Transverse colon (tissue), 4 donors: ENCODE measurements at regions not wholly inside any gene's neighbourhood (a gene's known extent, or its start where the extent isn't known, plus 50 kb on each side); places are given as distances from the start of the nearest gene placed in this dataset.
"Not testable (repeated sequence)": the region's sequence is repeated elsewhere in the genome, so short reads cannot be mapped to it uniquely, and the experiment has no call there.

Experiments used
- DNase-seq: peaks from one replicate; pipeline ENCODE4 v3.0.0-alpha.2; 2019
- H3K27ac ChIP-seq, 4 donors: fragments of 200-600 bp; sonication (generic); 2 replicates each; pipeline ENCODE4 v1.5.1; 2016 to 2018; ENCODE audit warnings: inconsistent platforms in 4 of 4
- H3K27me3 ChIP-seq: fragments of 200-600 bp; sonication (generic); 2 replicates; pipeline ENCODE4 v1.5.1; 2017; ENCODE audit warnings: inconsistent platforms
- H3K36me3 ChIP-seq, 4 donors: fragments of 200-600 bp; sonication (generic); 2 replicates each; pipeline ENCODE4 v1.5.1; 2017 to 2019; ENCODE audit warnings: inconsistent platforms in 4 of 4
- H3K4me1 ChIP-seq, 4 donors: fragments of 200-600 bp; sonication (generic); 2 replicates each; pipeline ENCODE4 v1.5.1; 2017 to 2020; ENCODE audit warnings: inconsistent platforms in 4 of 4
- H3K4me3 ChIP-seq, 4 donors: fragments of 200-600 bp; sonication (generic); 1 replicate in 1 of 4; 2 replicates in 3 of 4; pipeline versions ENCODE4 v1.5.1 to v1.6.1; 2017 to 2019; ENCODE audit warnings: inconsistent platforms in 4 of 4
- H3K9me3 ChIP-seq, 2 donors: fragments of 200-600 bp; sonication (generic); 2 replicates each; pipeline ENCODE4 v1.5.1; 2017 to 2019; ENCODE audit warnings: inconsistent platforms in 2 of 2
- CTCF ChIP-seq, 5 experiments: fragments of 200-600 bp in 3 of 5; fragments of 450-650 bp in 2 of 5; sonication (generic) in 3 of 5; IDR thresholded peaks; 1 replicate in 2 of 5; 2 replicates in 3 of 5; pipeline ENCODE4 v1.5.1; 2016 to 2017; ENCODE audit warnings: antibody characterized with exemption in 5 of 5, inconsistent platforms in 3 of 5, mild to moderate bottlenecking in 2 of 5, moderate library complexity in 1 of 5
- EP300 ChIP-seq: sonication (generic); formaldehyde crosslinking; IDR thresholded peaks from one replicate; pipeline ENCODE4 v1.6.1; 2017; ENCODE audit warnings: antibody characterized with exemption, low read depth
- POLR2A ChIP-seq: fragments of 450-650 bp; IDR thresholded peaks from one replicate; pipeline ENCODE4 v1.6.1; 2016; ENCODE audit warnings: antibody characterized with exemption, mild to moderate bottlenecking, moderate library complexity
- POLR2AphosphoS5 ChIP-seq, 3 donors: sonication (generic); formaldehyde crosslinking; IDR thresholded peaks; one replicate each; pipeline ENCODE4 v1.6.1; 2016; ENCODE audit warnings: antibody characterized with exemption in 3 of 3
- WGBS, 2 donors: methylation state at CpG; one replicate each; pipeline ENCODE4 v1.1.5; 2018; ENCODE audit warnings: low coverage in 1 of 2; 5-methylcytosine and 5-hydroxymethylcytosine counted together
- in situ Hi-C, 4 donors: fragments of 200-750 bp; cut with MboI; loops; one replicate each; pipeline versions ENCODE4 v1.15.0 to v1.15.1; 2017; ENCODE audit warnings: low sequenced_read_pairs in 3 of 4, low pct_ligation_motif_present in 1 of 4, low pct_unique_long_range_greater_than_20kb in 1 of 4
- intact Hi-C: fragments of 100-400 bp; cut with DNase I; formaldehyde crosslinking; loops from one replicate; pipeline ENCODE4 v1.15.1; 2023; ENCODE audit warnings: low total_unique reads

- 69% methylated on average over 1 of the region's 1 CpG; no CpG with 5 or more reads in 1 of the 2 donors for WGBS, 2 donors
- H3K27me3 ChIP-seq, H3K36me3 ChIP-seq, H3K4me3 ChIP-seq, H3K9me3 ChIP-seq, intact Hi-C loops, H3K27ac ChIP-seq, in situ Hi-C loops, DNase-seq: not testable (repeated sequence)
- peaks cover 0 to 14% (median 0%) of the 10 kb centered on the region in 4 donors for H3K4me1 ChIP-seq
These were observed 52.5 kb upstream of the CCDC71L start for GRCh38 chr7:106713452-106713851.

DNA sequence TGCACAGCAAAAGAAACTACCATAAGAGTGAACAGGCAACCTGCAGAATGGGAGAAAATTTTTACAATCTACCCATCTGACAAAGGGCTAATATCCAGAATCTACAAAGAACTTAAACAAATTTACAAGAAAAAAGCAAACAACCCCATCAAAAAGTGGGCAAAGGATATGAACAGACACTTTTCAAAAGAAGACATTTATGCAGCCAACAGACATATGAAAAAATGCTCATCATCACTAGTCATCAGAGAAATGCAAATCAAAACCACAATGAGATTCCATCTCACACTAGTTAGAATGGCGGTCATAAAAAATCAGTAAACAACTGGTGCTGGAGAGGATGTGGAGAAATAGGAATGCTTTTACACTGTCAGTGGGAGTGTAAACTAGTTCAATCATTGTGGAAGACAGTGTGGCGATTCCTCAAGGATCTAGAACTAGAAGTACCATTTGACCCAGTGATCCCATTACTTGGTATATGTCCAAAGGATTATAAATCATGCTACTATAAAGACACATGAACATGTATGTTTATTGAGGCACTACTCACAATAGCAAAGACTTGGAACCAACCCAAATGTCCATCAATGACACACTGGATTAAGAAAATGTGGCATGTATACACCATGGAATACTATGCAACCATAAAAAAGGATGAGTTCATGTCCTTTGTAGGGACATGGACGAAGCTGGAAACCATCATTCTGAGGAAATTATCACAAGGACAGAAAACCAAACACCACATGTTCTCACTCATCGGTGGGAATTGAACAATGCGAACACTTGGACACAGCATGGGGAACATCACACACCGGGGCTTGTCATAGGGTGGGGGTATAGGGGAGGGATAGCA lies 53.9 kb upstream of the CCDC71L start:
- H3K4me3 ChIP-seq, H3K27me3 ChIP-seq, H3K27ac ChIP-seq, in situ Hi-C loops, H3K36me3 ChIP-seq, DNase-seq, H3K9me3 ChIP-seq, intact Hi-C loops: not testable (repeated sequence)
- 86 to 93% methylated on average over 3 to 6 of the region's 6 CpGs for WGBS, 2 donors
- H3K4me1 ChIP-seq, result peaks cover 0 to 20% (median 0%) of the 10 kb centered on the region in 4 donors

DNA sequence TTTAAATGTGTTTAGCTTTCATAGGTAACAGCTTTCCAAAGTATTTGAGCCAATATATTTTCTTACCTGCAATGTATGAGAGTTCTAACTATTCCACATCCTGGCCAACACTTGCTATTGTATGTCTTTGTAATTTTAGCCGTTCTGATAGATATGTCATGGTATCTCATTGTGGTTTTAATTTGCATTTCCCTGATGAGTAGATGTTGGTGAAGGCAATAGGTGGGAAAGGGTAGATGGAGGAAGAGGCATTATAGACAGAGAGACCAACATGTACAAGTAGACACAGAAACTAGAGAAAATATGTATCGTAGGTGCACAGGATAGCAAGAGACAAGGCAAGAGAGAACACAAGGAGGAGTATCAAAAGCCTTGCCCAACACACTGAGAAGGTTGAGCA lies 54.8 kb upstream of the CCDC71L start:
- WGBS, 2 donors, result 90 to 94% methylated on average over 2 of the region's 2 CpGs
- no peaks in the 10 kb centered on the region for H3K9me3 ChIP-seq
- TF ChIP-seq EP300, result no peak
- no peak overlapping the region for H3K4me3 ChIP-seq
- intact Hi-C loops (no loop called here), in situ Hi-C loops (no loop called here)
- H3K36me3 ChIP-seq, result no peaks in the 10 kb centered on the region
- H3K27ac ChIP-seq, result no peak overlapping the region
- no peak for DNase-seq
- H3K27me3 ChIP-seq, result no peaks in the 10 kb centered on the region
- H3K4me1 ChIP-seq, result peaks cover 0 to 20% (median 0%) of the 10 kb centered on the region in 4 donors

DNA sequence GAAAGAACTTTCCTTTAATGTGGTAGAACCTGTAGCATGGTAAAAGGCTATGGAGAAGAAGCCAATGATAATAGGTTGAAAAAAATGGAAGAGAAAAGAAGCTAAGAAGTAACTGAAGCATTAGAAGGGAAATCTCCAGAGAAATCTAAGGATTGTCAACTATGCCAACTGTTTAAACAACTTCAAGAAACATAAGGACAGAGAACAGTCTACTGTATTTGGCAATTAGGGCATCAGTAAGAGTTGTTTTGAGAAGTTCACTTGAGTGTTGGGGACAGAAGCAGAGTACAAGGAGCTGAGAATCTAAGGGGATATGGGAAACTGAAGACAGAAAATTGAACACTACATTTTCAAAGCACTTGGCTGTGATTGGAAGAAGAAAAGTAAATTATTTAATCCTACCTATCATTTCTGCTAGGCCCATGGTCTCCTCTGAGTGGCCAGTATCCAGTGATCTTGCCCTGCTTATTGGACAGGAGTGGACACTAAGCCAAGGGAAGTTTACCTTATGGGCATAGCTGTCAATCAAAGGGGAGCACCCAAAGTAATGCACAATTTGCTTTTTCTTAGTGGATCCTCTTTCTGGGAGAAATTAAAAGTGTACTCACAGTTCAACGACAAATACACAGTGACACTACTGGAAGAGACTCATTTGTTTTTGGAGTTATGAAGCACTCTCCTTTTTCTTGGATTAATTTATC lies 56.4 kb upstream of the CCDC71L start:
- intact Hi-C loops (no loop called here), in situ Hi-C loops (no loop called here)
- DNase-seq, result no peak
- no peak overlapping the region for H3K4me3 ChIP-seq
- TF ChIP-seq CTCF (IDR thresholded peaks at IDR 0.05) (no peak), POLR2AphosphoS5 (IDR thresholded peaks at IDR 0.05) (no peak), EP300 (no peak), POLR2A (no peak)
- H3K9me3 ChIP-seq, result no peaks in the 10 kb centered on the region
- H3K27ac ChIP-seq, result peak overlapping the region; percentile 7 to 43 (median 23)
- no peaks in the 10 kb centered on the region for H3K36me3 ChIP-seq
- peaks cover 0 to 20% (median 0%) of the 10 kb centered on the region in 4 donors for H3K4me1 ChIP-seq
- H3K27me3 ChIP-seq, result no peaks in the 10 kb centered on the region
- WGBS, 2 donors, result 67 to 83% methylated on average over 1 of the region's 1 CpG

DNA sequence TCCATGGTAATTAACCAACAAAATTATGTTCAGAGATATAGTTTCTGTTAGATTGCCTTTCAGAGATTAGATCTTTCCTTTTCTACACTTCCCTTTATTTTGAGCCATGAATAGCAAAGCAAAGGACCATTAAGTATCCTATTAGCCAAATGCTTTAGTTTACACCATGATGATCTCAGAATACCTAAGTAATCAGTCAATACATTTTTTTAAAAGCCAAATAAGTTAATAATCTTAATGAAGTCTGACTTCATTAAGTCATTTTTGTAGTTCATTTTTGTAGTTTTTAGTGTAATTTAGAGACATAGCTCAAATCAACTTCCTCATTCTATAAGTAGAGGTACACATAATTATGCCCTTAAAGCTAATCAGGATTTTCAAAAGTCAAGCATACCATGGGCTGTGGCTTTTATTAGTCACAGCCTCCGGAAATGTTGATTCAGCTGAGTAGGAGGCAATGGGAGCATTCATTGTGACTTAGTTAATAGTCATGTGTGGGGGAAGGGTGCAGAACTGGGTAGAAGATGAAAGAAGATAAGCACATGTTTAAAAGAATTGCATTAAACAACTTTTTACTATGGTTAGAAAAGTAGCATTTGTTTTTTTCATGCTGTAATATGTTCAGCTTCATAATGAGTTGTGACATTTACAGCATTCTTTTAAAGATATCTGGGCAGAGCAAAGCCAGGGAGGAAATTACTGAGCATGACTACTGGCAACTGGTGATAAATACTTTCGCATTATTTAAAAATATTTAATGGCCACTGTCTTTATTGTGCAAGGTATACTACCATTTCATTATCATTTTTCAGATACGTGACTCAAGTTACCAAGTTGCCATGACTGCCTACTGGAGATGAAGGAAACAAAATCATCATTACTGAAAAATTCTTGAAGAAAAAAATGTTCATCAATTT lies 57.3 kb upstream of the CCDC71L start:
- in situ Hi-C loops, result no loop called here
- whole genome bisulfite sequencing, 2 donors, result 32 to 35% methylated on average over 3 of the region's 3 CpGs

More for the DNA sequence above, 57.3 kb upstream of the CCDC71L start:
- Histone ChIP-seq H3K4me1 (peaks cover 0 to 20% (median 0%) of the 10 kb centered on the region in 4 donors), H3K27me3 (no peaks in the 10 kb centered on the region), H3K4me3 (no peak overlapping the region), H3K27ac (peak overlapping the region; percentile 7 to 43 (median 23)), H3K36me3 (no peaks in the 10 kb centered on the region), H3K9me3 (no peaks in the 10 kb centered on the region)
- intact Hi-C loops, result no loop called here
- DNase-seq, result no peak
- TF ChIP-seq POLR2A, result no peak
- TF ChIP-seq POLR2AphosphoS5 (IDR thresholded peaks at IDR 0.05), result no peak
- no peak for TF ChIP-seq EP300
- no peak for TF ChIP-seq CTCF (IDR thresholded peaks at IDR 0.05)
